ENCODE measurements at regions not wholly inside any gene's neighbourhood (a gene's known extent, or its start where the extent isn't known, plus 50 kb on each side); places are given as distances from the start of the nearest gene placed in this dataset.

GRCh38 chr6:14601490-14601889 is 483.9 kb downstream of the CD83 start (continued):
- TF ChIP-seq CEBPZ (IDR thresholded peaks at IDR 0.05; ENCODE audit: low read depth, low read length) (no peak), JUNB (IDR thresholded peaks at IDR 0.05) (no peak), TBL1XR1 (IDR thresholded peaks at IDR 0.05; ENCODE audit: low read depth, low read length) (no peak), HDAC6 (IDR thresholded peaks at IDR 0.05; ENCODE audit: unreplicated experiment) (no peak), BCLAF1 (IDR thresholded peaks at IDR 0.05) (no peak), TCF7 (IDR thresholded peaks at IDR 0.05; ENCODE audit: borderline replicate concordance) (no peak), DPF2 (IDR thresholded peaks at IDR 0.05) (no peak), MXI1 (IDR thresholded peaks at IDR 0.05; ENCODE audit: low read depth, low read length) (no peak), EGR1 (IDR thresholded peaks at IDR 0.05; ENCODE audit: borderline replicate concordance in 1 of 2, low read depth in 2 of 2, low read length in 2 of 2) (no peak)

Data from GM12878 (cell line).